ENCODE measurements at regions not wholly inside any gene's neighbourhood (a gene's known extent, or its start where the extent isn't known, plus 50 kb on each side); places are given as distances from the start of the nearest gene placed in this dataset.
A peak's percentile ranks its signal among the peaks of the same experiment; 100 is the strongest.

DNA sequence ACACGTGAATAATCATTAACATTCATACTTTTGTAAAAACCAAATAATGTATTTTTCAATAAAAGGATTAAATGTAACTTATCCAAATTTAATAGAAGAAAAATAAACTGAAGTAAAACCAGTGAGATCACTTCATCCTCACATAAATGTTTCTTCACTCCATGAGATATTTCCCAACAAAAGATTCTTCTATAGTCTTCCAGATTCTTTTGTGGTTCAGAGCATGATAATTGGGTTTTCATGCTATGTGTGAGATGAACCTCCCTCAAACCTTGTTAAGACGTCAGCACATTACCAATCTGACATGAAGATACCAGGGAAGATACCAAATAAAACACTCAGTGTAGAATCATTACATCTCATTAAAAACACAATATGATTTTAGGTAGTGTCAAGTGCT is 62.9 kb upstream of the OXGR1 start:
- no peak for DNase-seq

GRCh38 chr13:97058391-97058790 is 64.1 kb upstream of the OXGR1 start:
- no peak for DNase-seq

GRCh38 chr13:97058926-97059325 is 64.7 kb upstream of the OXGR1 start:
- no peak for DNase-seq

GRCh38 chr13:97067017-97067895 is 73.0 kb upstream of the OXGR1 start:
- no peak for DNase-seq

- DNase-seq: no peak
Measured at GRCh38 chr13:97068151-97068550, 73.9 kb upstream of the OXGR1 start.

DNA sequence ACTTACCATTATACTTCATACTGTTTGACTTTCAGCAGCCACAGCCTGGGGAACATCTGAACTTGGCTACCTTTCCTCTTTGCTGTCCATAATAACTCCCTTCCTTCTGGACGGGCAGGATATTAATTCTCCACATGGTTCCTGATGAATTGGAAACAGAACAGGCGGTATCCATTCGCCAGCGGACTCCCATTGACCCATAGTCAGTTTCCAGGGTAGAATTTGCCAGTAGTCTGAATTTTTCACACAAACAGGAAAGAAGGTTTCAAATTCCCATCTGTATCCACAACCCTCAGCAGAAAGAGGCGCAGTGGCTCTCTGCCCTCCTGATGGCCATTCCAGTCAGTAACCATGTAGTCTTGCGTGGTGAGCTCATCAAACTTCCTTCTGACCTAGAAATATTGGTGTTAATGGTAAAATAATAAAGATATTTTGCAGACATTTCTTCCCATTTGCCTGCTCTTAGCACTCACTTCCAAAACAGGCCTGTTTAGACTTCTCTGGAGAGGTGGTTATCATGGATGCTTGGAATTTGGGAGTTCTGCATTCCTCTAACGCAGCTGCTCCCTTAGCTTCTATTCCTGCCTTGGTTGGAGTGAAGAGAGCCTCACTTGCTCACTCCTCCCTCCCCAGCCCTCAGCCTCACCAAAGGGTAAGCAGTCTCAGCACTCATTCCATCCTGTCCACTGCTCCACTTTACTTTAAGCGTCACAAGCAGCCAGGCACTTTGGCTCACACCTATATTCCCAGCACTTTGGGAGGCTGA is 75.0 kb upstream of the OXGR1 start:
- no peak for DNase-seq

GRCh38 chr13:97072297-97072696 is 78.0 kb upstream of the OXGR1 start:
- DNase-seq: no peak

DNA sequence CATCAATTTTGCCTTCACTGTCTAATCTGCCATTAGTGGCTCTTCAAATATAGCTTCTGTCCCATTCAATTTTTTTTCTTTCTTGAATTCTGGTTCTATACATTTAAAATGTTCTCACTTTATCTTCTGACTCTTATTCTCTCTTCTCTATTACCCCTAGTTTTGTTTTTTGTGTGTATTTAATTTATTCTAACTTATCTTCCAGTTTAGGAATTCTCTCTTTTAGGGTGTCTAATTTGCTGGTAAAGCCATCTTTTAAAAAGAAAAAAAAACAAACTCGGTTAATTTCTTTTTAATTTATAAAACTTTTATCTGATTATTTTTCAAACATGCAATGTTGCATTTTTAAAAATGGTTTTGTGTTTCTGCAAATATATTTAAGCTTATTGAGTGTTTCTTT is 80.3 kb upstream of the OXGR1 start:
- DNase-seq: no peak

GRCh38 chr13:97076898-97077297 is 82.6 kb upstream of the OXGR1 start:
- DNase-seq: no peak

GRCh38 chr13:97077341-97077740 is 83.1 kb upstream of the OXGR1 start:
- no peak for DNase-seq

DNA sequence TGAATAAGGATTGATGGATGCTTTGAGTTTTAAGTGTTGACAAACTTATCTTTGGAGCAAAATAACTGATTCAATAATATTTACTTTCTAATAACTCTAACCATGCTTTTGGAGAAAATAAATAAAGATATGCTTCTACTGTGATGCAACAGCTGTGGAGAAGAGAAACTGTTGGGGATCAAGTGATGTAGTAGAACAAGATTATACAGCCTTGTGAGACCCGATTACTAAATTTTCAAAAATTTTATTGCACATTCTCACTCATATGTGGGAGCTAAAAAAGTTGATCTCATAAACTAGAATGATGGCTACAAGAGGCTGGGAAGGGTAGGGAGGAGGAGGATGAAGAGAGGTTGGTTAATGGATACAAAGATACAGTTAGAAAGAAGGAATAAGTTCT is 85.5 kb upstream of the OXGR1 start:
- DNase-seq: no peak

DNA sequence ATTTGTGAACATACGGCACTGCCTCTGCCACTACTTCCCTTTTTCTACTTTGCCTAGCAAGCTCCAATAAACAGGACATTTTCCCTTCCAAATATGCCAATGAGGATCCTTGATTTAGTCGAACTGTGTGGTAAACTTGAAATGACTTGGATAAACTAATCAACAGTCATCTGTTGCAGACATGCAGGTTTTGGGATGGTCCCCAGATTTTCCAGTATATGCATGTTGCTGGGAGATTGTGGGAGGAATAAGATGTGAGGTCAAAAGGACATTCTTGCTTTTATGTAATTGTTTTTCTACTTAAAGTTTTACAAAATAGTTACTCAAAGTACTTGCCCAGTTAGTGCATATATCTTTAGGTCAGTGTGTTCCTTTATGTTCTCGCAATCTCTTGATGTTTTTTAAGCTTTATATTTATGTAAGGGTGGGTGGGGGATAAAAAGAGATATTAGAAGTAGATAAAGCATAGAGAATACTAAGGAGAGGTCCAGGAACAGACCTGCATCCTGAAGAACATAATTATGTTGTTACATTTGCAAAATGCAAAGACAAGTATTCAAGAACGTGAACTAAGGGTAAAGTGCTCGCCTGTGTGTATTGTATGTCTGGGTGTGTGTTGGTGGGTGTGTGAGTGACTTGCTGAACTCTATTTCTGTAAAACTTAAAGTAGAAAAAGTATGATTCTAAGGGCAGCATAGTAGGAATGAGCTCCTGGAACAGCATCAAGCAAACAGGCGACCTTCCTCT is 88.4 kb upstream of the OXGR1 start:
- DNase-seq: no peak

DNA sequence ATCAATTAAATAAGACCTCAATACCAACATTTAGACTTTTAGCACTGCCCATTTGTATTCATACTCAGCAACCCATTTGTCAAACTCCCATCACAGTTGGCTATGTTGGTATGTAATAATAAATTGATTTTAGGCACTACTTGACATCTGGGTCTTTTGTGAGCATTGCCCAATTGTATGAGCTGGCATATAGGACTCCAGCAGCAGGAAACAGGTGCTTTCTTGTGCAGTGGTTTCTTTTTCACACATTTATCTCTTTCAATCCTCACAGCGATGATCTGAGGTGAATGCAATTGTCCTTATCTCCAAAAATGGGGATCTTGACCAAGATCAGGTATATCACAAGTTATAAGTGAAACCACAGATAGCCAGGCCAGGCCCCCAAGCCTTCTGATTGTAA is 96.9 kb upstream of the OXGR1 start:
- no peak for DNase-seq

GRCh38 chr13:97100821-97101220 is 106.5 kb upstream of the OXGR1 start:
- no peak for DNase-seq

DNA sequence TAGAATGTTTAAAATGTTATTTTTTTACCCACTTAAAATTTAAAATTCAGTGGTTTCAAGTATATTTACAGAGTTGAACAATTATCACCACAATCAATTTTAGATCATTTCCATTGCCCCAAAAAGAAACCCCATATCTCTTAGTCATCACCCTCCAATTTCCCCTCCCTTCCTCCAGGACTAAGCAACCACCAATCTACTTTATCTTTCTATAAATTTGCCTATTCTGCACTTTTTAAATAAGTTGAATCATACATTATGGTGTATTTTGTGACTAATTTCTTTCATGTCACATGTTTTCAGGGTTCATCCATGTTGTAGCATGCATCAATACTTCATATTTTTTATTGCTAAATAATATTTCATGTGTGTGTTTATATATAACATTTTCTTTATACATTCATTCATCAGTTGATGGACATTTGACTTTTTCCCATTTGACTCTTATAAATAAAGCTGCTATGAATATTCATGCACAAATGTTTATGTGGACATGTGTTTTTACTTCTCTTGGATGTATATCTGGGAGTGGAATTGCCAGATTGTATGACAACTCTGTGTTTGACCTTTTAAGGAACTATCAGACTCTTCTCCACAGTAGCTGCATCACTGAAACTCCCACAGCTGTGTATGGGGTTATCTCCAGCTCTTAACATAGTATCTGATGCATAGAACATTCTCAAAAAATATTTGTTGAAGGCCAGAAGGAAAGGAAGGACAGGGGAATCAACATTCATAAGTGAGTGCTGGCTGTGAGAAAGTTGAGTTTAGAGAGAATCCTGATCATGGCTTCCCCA is 107.8 kb upstream of the OXGR1 start:
- no peak for DNase-seq

- DNase-seq: no peak
Measured at GRCh38 chr13:97106323-97106722, 112.0 kb upstream of the OXGR1 start.

DNA sequence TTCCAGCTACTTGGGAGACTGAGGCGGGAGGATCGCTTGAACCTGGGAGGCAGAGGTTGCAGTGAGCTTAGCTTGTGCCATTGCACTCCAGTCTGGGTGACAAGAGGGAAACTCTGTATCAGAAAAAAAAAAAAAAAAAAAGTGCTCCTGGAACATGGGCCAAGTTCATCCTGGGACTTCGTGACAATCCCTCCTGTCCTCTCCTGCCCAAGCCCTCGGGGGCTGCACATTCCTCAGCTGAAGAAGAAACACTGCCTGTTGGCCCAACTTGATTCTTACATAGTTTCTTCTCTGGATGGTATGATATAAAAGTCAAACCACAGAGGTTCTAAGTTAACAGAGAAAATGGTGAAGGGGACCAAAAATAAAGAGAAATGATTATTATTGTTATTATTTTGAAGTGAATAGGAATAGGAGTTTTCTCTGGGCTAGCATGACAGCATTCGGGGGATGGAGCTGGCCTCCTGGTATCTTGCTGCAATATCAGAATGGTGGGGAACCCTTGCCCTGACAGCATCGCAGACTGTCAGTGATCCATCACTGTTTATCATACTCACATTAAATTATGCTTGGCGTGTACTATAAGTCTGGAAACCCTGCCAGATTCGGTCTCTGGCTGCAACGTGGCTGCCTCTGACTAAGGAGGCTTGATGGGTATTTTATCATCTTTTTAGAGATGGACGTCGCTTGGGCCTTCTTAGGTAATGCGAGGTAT is 113.7 kb upstream of the OXGR1 start:
- no peak for DNase-seq

- DNase-seq: no peak
Measured at GRCh38 chr13:97108530-97108900, 113.6 kb upstream of the MBNL2 start.

- DNase-seq: no peak
Measured at GRCh38 chr13:97109256-97109655, 112.9 kb upstream of the MBNL2 start.

DNA sequence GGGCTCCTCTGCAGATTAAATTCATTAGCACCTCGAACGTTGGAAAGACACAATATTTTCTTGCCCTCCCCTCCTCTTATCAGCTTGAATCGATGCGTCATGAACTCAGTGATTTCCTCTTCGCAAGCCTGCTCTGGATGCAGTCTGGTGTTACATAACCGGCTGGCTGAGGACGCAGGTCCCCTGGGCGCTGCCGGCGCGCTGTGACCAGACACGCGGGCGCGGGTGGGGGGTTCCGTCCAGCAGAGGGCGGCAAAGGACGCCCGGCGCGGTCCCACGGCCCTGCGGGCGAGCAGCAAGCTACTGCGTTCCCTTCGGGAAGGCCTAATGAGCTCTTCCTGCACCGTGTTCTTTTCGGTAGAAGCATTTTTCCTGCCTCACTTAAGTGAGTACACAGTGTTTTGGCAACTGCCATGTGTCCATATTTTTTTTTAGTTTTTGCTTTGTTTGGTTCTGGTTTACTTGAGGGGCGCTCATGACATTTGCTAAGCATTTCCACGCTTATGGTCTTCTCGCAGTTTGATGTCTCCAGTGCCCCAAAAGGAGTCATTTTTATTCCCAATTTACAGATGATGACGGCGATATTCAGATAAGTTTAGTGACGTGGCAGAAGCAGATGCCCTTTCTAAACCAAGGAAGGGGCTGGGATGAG is 112.2 kb upstream of the MBNL2 start:
- peak; percentile 75 for DNase-seq

GRCh38 chr13:97110936-97111335 is 111.2 kb upstream of the MBNL2 start:
- no peak for DNase-seq

Data from T-helper 9 cell (primary cell).